ENCODE measurements at regions not wholly inside any gene's neighbourhood (a gene's known extent, or its start where the extent isn't known, plus 50 kb on each side); places are given as distances from the start of the nearest gene placed in this dataset.

GRCh38 chr13:85588359-85588758, 210.9 kb downstream of the SLITRK6 start:
- intact Hi-C loops (cut with micrococcal nuclease), result no loop called here
- Histone ChIP-seq H3K27ac (ENCODE audit: low read depth, low read length) (no peak overlapping the region), H3K4me3 (ENCODE audit: low read length in 2 of 2) (no peak overlapping the region), H3K4me1 (ENCODE audit: insufficient read depth, low read length) (no peaks in the 10 kb centered on the region), H3K36me3 (ENCODE audit: insufficient read depth, low read length) (no peaks in the 10 kb centered on the region), H3K27me3 (ENCODE audit: insufficient read depth, low read length) (no peaks in the 10 kb centered on the region), H3K9me3 (ENCODE audit: control insufficient read depth in 1 of 2, low read length in 2 of 2) (no peaks in the 10 kb centered on the region)
- peaks cover 0 to 11% (median 7%) of the 10 kb centered on the region in 8 donors for H3K9me3 Mint-ChIP-seq
- H3K27me3 Mint-ChIP-seq, result no peaks in the 10 kb centered on the region
- POLR2A ChIA-PET (ENCODE audit: partially characterized antibody), result no interaction called here
- no peak overlapping the region for H3K4me3 Mint-ChIP-seq
- no peaks in the 10 kb centered on the region for H3K4me1 Mint-ChIP-seq
- H3K27ac Mint-ChIP-seq, result no peak overlapping the region
- no peak for DNase-seq
- H3K36me3 Mint-ChIP-seq, result no peaks in the 10 kb centered on the region
- CTCF ChIA-PET (ENCODE audit: partially characterized antibody), result no interaction called here

GRCh38 chr13:85586856-85587255, 212.4 kb downstream of the SLITRK6 start:
- no peak for DNase-seq
- CTCF ChIA-PET (ENCODE audit: partially characterized antibody), result no interaction called here
- POLR2A ChIA-PET (ENCODE audit: partially characterized antibody), result no interaction called here
- Mint-ChIP-seq H3K36me3 (no peaks in the 10 kb centered on the region), H3K4me1 (no peaks in the 10 kb centered on the region), H3K4me3 (no peak overlapping the region), H3K27me3 (no peaks in the 10 kb centered on the region), H3K9me3 (peaks cover 0 to 11% (median 7%) of the 10 kb centered on the region in 8 donors), H3K27ac (no peak overlapping the region)
- Histone ChIP-seq H3K9me3 (ENCODE audit: control insufficient read depth in 1 of 2, low read length in 2 of 2) (no peaks in the 10 kb centered on the region), H3K4me3 (ENCODE audit: low read length in 2 of 2) (no peak overlapping the region), H3K4me1 (ENCODE audit: insufficient read depth, low read length) (no peaks in the 10 kb centered on the region), H3K27me3 (ENCODE audit: insufficient read depth, low read length) (no peaks in the 10 kb centered on the region), H3K36me3 (ENCODE audit: insufficient read depth, low read length) (no peaks in the 10 kb centered on the region), H3K27ac (ENCODE audit: low read depth, low read length) (no peak overlapping the region)
- intact Hi-C loops (cut with micrococcal nuclease), result no loop called here

- H3K36me3 ChIP-seq (ENCODE audit: insufficient read depth, low read length), result no peaks in the 10 kb centered on the region
- no peaks in the 10 kb centered on the region for H3K4me1 ChIP-seq (ENCODE audit: insufficient read depth, low read length)
- intact Hi-C loops (cut with micrococcal nuclease), result no loop called here
- H3K4me3 Mint-ChIP-seq, result no peak overlapping the region
- no peak overlapping the region for H3K27ac ChIP-seq (ENCODE audit: low read depth, low read length)
- CTCF ChIA-PET (ENCODE audit: partially characterized antibody), result no interaction called here
- H3K27me3 ChIP-seq (ENCODE audit: insufficient read depth, low read length), result no peaks in the 10 kb centered on the region
- H3K4me1 Mint-ChIP-seq, result no peaks in the 10 kb centered on the region
- H3K9me3 Mint-ChIP-seq, result peaks cover 0 to 11% (median 7%) of the 10 kb centered on the region in 8 donors
- DNase-seq, result no peak
- H3K27ac Mint-ChIP-seq, result peak overlapping the region in 1 of 7 donors; percentile 78
- POLR2A ChIA-PET (ENCODE audit: partially characterized antibody), result no interaction called here
- no peaks in the 10 kb centered on the region for H3K27me3 Mint-ChIP-seq
- H3K9me3 ChIP-seq (ENCODE audit: control insufficient read depth in 1 of 2, low read length in 2 of 2), result no peaks in the 10 kb centered on the region
- H3K4me3 ChIP-seq (ENCODE audit: low read length in 2 of 2), result no peak overlapping the region
- no peaks in the 10 kb centered on the region for H3K36me3 Mint-ChIP-seq
Measured at GRCh38 chr13:85586422-85586831, 212.8 kb downstream of the SLITRK6 start.

- ChIA-PET CTCF (ENCODE audit: partially characterized antibody) (no interaction called here), POLR2A (ENCODE audit: partially characterized antibody) (no interaction called here)
- H3K4me1 Mint-ChIP-seq, result no peaks in the 10 kb centered on the region
- H3K27ac ChIP-seq (ENCODE audit: low read depth, low read length), result no peak overlapping the region
- intact Hi-C loops (cut with micrococcal nuclease), result no loop called here
- no peak overlapping the region for H3K4me3 Mint-ChIP-seq
- H3K9me3 Mint-ChIP-seq, result peaks cover 0 to 10% (median 4%) of the 10 kb centered on the region in 8 donors
- H3K36me3 ChIP-seq (ENCODE audit: insufficient read depth, low read length), result no peaks in the 10 kb centered on the region
- no peak overlapping the region for H3K4me3 ChIP-seq (ENCODE audit: low read length in 2 of 2)
- no peaks in the 10 kb centered on the region for H3K36me3 Mint-ChIP-seq
- no peak for DNase-seq
- no peaks in the 10 kb centered on the region for H3K4me1 ChIP-seq (ENCODE audit: insufficient read depth, low read length)
- no peaks in the 10 kb centered on the region for H3K9me3 ChIP-seq (ENCODE audit: control insufficient read depth in 1 of 2, low read length in 2 of 2)
- no peaks in the 10 kb centered on the region for H3K27me3 Mint-ChIP-seq
- no peaks in the 10 kb centered on the region for H3K27me3 ChIP-seq (ENCODE audit: insufficient read depth, low read length)
- no peak overlapping the region for H3K27ac Mint-ChIP-seq
Measured at GRCh38 chr13:85582890-85583289, 216.3 kb downstream of the SLITRK6 start.

- H3K36me3 ChIP-seq (ENCODE audit: insufficient read depth, low read length), result no peaks in the 10 kb centered on the region
- Mint-ChIP-seq H3K4me1 (no peaks in the 10 kb centered on the region), H3K27ac (no peak overlapping the region), H3K27me3 (no peaks in the 10 kb centered on the region), H3K36me3 (no peaks in the 10 kb centered on the region), H3K4me3 (no peak overlapping the region), H3K9me3 (peaks cover 0 to 6% (median 3%) of the 10 kb centered on the region in 8 donors)
- DNase-seq, result no peak
- ChIA-PET CTCF (ENCODE audit: partially characterized antibody) (no interaction called here), POLR2A (ENCODE audit: partially characterized antibody) (no interaction called here)
- no peaks in the 10 kb centered on the region for H3K27me3 ChIP-seq (ENCODE audit: insufficient read depth, low read length)
- no peaks in the 10 kb centered on the region for H3K9me3 ChIP-seq (ENCODE audit: control insufficient read depth in 1 of 2, low read length in 2 of 2)
- no peak overlapping the region for H3K27ac ChIP-seq (ENCODE audit: low read depth, low read length)
- intact Hi-C loops (cut with micrococcal nuclease), result no loop called here
- no peaks in the 10 kb centered on the region for H3K4me1 ChIP-seq (ENCODE audit: insufficient read depth, low read length)
- H3K4me3 ChIP-seq (ENCODE audit: low read length in 2 of 2), result no peak overlapping the region
Measured at GRCh38 chr13:85575110-85575509, 224.1 kb downstream of the SLITRK6 start.

- ChIA-PET POLR2A (ENCODE audit: partially characterized antibody) (no interaction called here), CTCF (ENCODE audit: partially characterized antibody) (no interaction called here)
- intact Hi-C loops (cut with micrococcal nuclease), result no loop called here
- H3K27me3 ChIP-seq (ENCODE audit: insufficient read depth, low read length), result no peaks in the 10 kb centered on the region
- no peaks in the 10 kb centered on the region for H3K27me3 Mint-ChIP-seq
- H3K4me1 ChIP-seq (ENCODE audit: insufficient read depth, low read length), result no peaks in the 10 kb centered on the region
- H3K36me3 Mint-ChIP-seq, result no peaks in the 10 kb centered on the region
- no peaks in the 10 kb centered on the region for H3K4me1 Mint-ChIP-seq
- H3K27ac Mint-ChIP-seq, result peak overlapping the region in 1 of 7 donors; percentile 7
- no peaks in the 10 kb centered on the region for H3K9me3 ChIP-seq (ENCODE audit: control insufficient read depth in 1 of 2, low read length in 2 of 2)
- H3K27ac ChIP-seq (ENCODE audit: low read depth, low read length), result no peak overlapping the region
- no peaks in the 10 kb centered on the region for H3K36me3 ChIP-seq (ENCODE audit: insufficient read depth, low read length)
- no peak overlapping the region for H3K4me3 Mint-ChIP-seq
- H3K9me3 Mint-ChIP-seq, result peaks cover 0 to 8% (median 2%) of the 10 kb centered on the region in 8 donors
- no peak for DNase-seq
- no peak overlapping the region for H3K4me3 ChIP-seq (ENCODE audit: low read length in 2 of 2)
Measured at GRCh38 chr13:85567909-85568308, 231.3 kb downstream of the SLITRK6 start.

GRCh38 chr13:85565652-85566051, 233.6 kb downstream of the SLITRK6 start:
- H3K27ac ChIP-seq (ENCODE audit: low read depth, low read length), result no peak overlapping the region
- Mint-ChIP-seq H3K4me1 (no peaks in the 10 kb centered on the region), H3K27me3 (no peaks in the 10 kb centered on the region), H3K4me3 (no peak overlapping the region), H3K9me3 (peaks cover 0 to 6% (median 2%) of the 10 kb centered on the region in 8 donors), H3K27ac (no peak overlapping the region), H3K36me3 (no peaks in the 10 kb centered on the region)
- ChIA-PET POLR2A (ENCODE audit: partially characterized antibody) (no interaction called here), CTCF (ENCODE audit: partially characterized antibody) (no interaction called here)
- no peaks in the 10 kb centered on the region for H3K4me1 ChIP-seq (ENCODE audit: insufficient read depth, low read length)
- H3K9me3 ChIP-seq (ENCODE audit: control insufficient read depth in 1 of 2, low read length in 2 of 2), result no peaks in the 10 kb centered on the region
- no peak for DNase-seq
- H3K36me3 ChIP-seq (ENCODE audit: insufficient read depth, low read length), result no peaks in the 10 kb centered on the region
- H3K27me3 ChIP-seq (ENCODE audit: insufficient read depth, low read length), result no peaks in the 10 kb centered on the region
- H3K4me3 ChIP-seq (ENCODE audit: low read length in 2 of 2), result no peak overlapping the region
- intact Hi-C loops (cut with micrococcal nuclease), result no loop called here

GRCh38 chr13:85564598-85564997, 234.6 kb downstream of the SLITRK6 start:
- ChIA-PET POLR2A (ENCODE audit: partially characterized antibody) (no interaction called here), CTCF (ENCODE audit: partially characterized antibody) (no interaction called here)
- no peak overlapping the region for H3K27ac ChIP-seq (ENCODE audit: low read depth, low read length)
- no peaks in the 10 kb centered on the region for H3K36me3 ChIP-seq (ENCODE audit: insufficient read depth, low read length)
- no peak overlapping the region for H3K27ac Mint-ChIP-seq
- no peak overlapping the region for H3K4me3 Mint-ChIP-seq
- no peak for DNase-seq
- no peaks in the 10 kb centered on the region for H3K27me3 ChIP-seq (ENCODE audit: insufficient read depth, low read length)
- intact Hi-C loops (cut with micrococcal nuclease), result no loop called here
- H3K4me1 ChIP-seq (ENCODE audit: insufficient read depth, low read length), result no peaks in the 10 kb centered on the region
- no peaks in the 10 kb centered on the region for H3K27me3 Mint-ChIP-seq
- H3K4me1 Mint-ChIP-seq, result no peaks in the 10 kb centered on the region
- peaks cover 0 to 5% (median 2%) of the 10 kb centered on the region in 8 donors for H3K9me3 Mint-ChIP-seq
- no peak overlapping the region for H3K4me3 ChIP-seq (ENCODE audit: low read length in 2 of 2)
- H3K36me3 Mint-ChIP-seq, result no peaks in the 10 kb centered on the region
- H3K9me3 ChIP-seq (ENCODE audit: control insufficient read depth in 1 of 2, low read length in 2 of 2), result no peaks in the 10 kb centered on the region
